ENCODE measurements at regions not wholly inside any gene's neighbourhood (a gene's known extent, or its start where the extent isn't known, plus 50 kb on each side); places are given as distances from the start of the nearest gene placed in this dataset.

GRCh38 chr3:124557433-124558232, 172.6 kb upstream of the UMPS start:
- TF ChIP-seq CTCF (IDR thresholded peaks at IDR 0.05) (no peak), POLR2A (IDR thresholded peaks at IDR 0.05) (no peak)
